KMS-11 (cell line): ENCODE measurements at regions not wholly inside any gene's neighbourhood (a gene's known extent, or its start where the extent isn't known, plus 50 kb on each side); places are given as distances from the start of the nearest gene placed in this dataset.
"Not testable (repeated sequence)": the region's sequence is repeated elsewhere in the genome, so short reads cannot be mapped to it uniquely, and the experiment has no call there.

ENCODE experiments used
- H2AFZ ChIP-seq: fragments of 200-600 bp; sonication (generic); 2 replicates; pipeline ENCODE4 v1.6.1; 2016; ENCODE audit warnings: antibody characterized with exemption, mixed run types, low read depth
- H3K27ac ChIP-seq: fragments of 200-600 bp; sonication (generic); 2 replicates; pipeline ENCODE4 v1.6.1; 2016; ENCODE audit warnings: mild to moderate bottlenecking, mixed run types
- H3K27me3 ChIP-seq: fragments of 200-600 bp; sonication (generic); 2 replicates; pipeline ENCODE4 v1.6.1; 2017; ENCODE audit warnings: mild to moderate bottlenecking, low read depth, mixed run types, moderate library complexity; ENCODE audit not compliant: insufficient read depth
- H3K36me3 ChIP-seq: fragments of 200-600 bp; sonication (generic); 2 replicates; pipeline ENCODE4 v1.6.1; 2017; ENCODE audit warnings: mild to moderate bottlenecking, mixed run types; ENCODE audit not compliant: insufficient read depth
- H3K4me1 ChIP-seq: fragments of 200-600 bp; sonication (generic); 2 replicates; pipeline ENCODE4 v1.6.1; 2016; ENCODE audit warnings: mild to moderate bottlenecking, low read depth, mixed run types; ENCODE audit not compliant: poor library complexity, severe bottlenecking
- H3K4me2 ChIP-seq: fragments of 200-600 bp; sonication (generic); 2 replicates; pipeline ENCODE4 v1.7.0; 2016; ENCODE audit warnings: mild to moderate bottlenecking, mixed run types
- H3K4me3 ChIP-seq: fragments of 200-600 bp; sonication (generic); IDR thresholded peaks from 2 replicates; pipeline ENCODE4 v1.6.1; 2017; ENCODE audit warnings: low read depth, low read length, mixed read lengths; ENCODE audit not compliant: insufficient read depth
- H3K79me2 ChIP-seq: fragments of 200-600 bp; sonication (generic); 2 replicates; pipeline ENCODE4 v1.6.1; 2016; ENCODE audit warnings: low read depth, mixed run types; ENCODE audit not compliant: insufficient read depth
- H3K9ac ChIP-seq: fragments of 200-600 bp; sonication (generic); 2 replicates; pipeline ENCODE4 v1.6.1; 2016; ENCODE audit warnings: mild to moderate bottlenecking, mixed run types
- H4K20me1 ChIP-seq: fragments of 200-600 bp; sonication (generic); 2 replicates; pipeline ENCODE4 v1.6.1; 2016; ENCODE audit warnings: mild to moderate bottlenecking, mixed run types; ENCODE audit not compliant: insufficient read depth
- TF ChIP-seq, protein P1 (sequence below): fragments of 200-600 bp; sonication (generic); conservative IDR thresholded peaks from 2 replicates; pipeline ENCODE4 v1.6.1; 2017; ENCODE audit warnings: low read depth, mild to moderate bottlenecking, antibody characterized with exemption, low read length, moderate library complexity, mixed read lengths

DNA sequence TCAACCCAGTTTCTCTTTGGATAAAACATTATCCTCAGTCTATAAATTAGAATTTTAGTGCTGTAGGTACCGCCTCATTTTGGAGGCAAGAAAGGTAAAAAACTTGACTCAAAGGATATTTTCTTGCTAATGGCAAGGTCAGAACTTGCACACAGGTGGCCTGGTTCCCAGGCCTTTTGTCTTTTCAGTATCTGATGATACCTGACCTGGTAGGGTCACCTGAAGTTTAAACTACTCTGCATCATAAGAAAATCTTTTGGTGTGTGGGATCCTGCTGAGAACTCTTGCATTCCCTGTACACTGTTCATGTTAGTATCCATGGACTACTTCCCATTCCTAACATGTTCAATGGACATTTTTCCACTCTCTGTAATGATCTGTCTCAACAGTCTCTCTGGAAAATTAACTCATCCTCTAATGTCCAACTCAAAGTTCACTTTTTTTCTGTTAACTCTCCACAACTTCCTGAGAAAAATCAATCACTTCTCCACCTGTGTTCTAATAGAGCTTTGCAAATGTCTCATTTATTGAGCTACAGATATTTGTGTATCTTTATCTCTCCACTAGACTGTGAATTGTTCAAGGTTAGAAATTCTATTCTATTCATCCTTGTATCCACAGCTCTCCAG, 317.1 kb upstream of the SOX9 start:
- no peaks in the 10 kb centered on the region for H3K27me3 ChIP-seq
- no peak overlapping the region for H2AFZ ChIP-seq
- no peak overlapping the region for H3K27ac ChIP-seq
- H3K4me2 ChIP-seq = no peak overlapping the region
- H3K4me1 ChIP-seq = no peaks in the 10 kb centered on the region
- H3K79me2 ChIP-seq = no peaks in the 10 kb centered on the region
- H4K20me1 ChIP-seq = no peaks in the 10 kb centered on the region
- no peaks in the 10 kb centered on the region for H3K36me3 ChIP-seq
- TF ChIP-seq, protein P1, sequence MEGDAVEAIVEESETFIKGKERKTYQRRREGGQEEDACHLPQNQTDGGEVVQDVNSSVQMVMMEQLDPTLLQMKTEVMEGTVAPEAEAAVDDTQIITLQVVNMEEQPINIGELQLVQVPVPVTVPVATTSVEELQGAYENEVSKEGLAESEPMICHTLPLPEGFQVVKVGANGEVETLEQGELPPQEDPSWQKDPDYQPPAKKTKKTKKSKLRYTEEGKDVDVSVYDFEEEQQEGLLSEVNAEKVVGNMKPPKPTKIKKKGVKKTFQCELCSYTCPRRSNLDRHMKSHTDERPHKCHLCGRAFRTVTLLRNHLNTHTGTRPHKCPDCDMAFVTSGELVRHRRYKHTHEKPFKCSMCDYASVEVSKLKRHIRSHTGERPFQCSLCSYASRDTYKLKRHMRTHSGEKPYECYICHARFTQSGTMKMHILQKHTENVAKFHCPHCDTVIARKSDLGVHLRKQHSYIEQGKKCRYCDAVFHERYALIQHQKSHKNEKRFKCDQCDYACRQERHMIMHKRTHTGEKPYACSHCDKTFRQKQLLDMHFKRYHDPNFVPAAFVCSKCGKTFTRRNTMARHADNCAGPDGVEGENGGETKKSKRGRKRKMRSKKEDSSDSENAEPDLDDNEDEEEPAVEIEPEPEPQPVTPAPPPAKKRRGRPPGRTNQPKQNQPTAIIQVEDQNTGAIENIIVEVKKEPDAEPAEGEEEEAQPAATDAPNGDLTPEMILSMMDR = no peak
- no peak overlapping the region for H3K4me3 ChIP-seq
- no peak overlapping the region for H3K9ac ChIP-seq

DNA sequence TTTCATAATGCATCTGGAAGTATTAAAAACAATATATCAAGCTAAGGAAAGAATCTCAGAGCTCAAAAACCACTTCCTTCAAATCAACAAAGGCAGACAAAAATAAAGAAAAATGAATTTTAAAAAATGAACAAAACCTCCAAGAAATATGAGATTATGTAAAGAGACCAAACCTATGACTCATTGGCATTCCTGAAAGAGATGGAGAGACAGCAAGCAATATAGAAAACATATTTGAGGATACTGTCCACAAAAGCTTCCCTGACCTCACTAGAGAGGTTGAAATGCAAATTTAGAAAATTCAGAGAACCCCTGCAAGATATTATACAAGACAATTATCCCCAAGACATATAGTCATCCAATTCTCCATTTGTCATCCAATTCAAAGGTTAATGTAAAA, 311.3 kb upstream of the SOX9 start:
- H3K79me2 ChIP-seq = no peaks in the 10 kb centered on the region
- H3K27ac ChIP-seq = no peak overlapping the region
- no peak overlapping the region for H3K9ac ChIP-seq
- no peaks in the 10 kb centered on the region for H3K27me3 ChIP-seq
- TF ChIP-seq, protein P1 = no peak
- no peaks in the 10 kb centered on the region for H3K36me3 ChIP-seq
- H3K4me1 ChIP-seq = no peaks in the 10 kb centered on the region
- H3K4me2 ChIP-seq = no peak overlapping the region
- H2AFZ ChIP-seq = no peak overlapping the region
- H3K4me3 ChIP-seq = no peak overlapping the region
- no peaks in the 10 kb centered on the region for H4K20me1 ChIP-seq

DNA sequence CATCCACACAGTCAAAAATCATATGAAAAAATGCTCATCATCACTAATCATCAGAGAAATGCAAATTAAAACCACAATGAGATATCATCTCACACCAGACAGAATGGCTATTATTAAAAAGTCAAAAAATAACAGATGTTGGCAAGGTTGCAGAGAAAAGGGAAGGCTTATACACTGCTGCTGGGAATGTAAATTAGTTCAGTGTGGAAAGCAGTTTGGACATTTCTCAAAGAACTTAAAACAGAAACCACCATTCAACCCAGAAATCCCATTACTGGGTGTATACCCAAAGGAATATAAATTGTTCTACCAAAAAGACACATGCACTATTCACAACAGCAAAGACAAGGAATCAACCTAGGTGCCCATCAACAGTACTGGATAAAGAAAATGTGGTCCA, 307.0 kb upstream of the SOX9 start:
- not testable (repeated sequence) for H2AFZ ChIP-seq, H3K79me2 ChIP-seq, H3K4me1 ChIP-seq, H4K20me1 ChIP-seq, H3K4me2 ChIP-seq, H3K4me3 ChIP-seq, H3K27ac ChIP-seq, H3K36me3 ChIP-seq, H3K27me3 ChIP-seq, H3K9ac ChIP-seq

DNA sequence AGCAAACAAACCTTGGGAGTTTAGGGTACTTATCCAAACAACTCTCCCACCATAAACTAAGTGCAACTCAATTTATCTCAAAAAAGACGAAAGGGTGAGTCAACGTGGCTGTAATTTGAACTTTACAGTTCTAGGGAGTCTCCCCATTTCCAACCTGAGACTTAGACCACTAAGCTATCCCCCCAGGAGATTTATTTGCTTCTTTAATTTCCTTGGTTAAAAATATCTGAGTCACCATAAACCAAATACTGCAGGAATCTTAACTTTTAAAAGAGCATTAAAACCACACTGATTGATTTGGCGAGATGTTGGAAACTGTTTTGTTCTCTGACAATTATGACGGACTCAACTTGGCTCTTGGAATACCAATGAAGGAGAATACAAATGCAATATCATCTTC, 299.3 kb upstream of the SOX9 start:
- TF ChIP-seq, protein P1 = no peak
- Histone ChIP-seq H4K20me1 (no peaks in the 10 kb centered on the region), H3K4me3 (no peak overlapping the region), H3K9ac (no peak overlapping the region), H3K27ac (no peak overlapping the region), H3K4me2 (no peak overlapping the region), H3K4me1 (no peaks in the 10 kb centered on the region), H2AFZ (no peak overlapping the region), H3K79me2 (no peaks in the 10 kb centered on the region), H3K36me3 (no peaks in the 10 kb centered on the region), H3K27me3 (no peaks in the 10 kb centered on the region)

DNA sequence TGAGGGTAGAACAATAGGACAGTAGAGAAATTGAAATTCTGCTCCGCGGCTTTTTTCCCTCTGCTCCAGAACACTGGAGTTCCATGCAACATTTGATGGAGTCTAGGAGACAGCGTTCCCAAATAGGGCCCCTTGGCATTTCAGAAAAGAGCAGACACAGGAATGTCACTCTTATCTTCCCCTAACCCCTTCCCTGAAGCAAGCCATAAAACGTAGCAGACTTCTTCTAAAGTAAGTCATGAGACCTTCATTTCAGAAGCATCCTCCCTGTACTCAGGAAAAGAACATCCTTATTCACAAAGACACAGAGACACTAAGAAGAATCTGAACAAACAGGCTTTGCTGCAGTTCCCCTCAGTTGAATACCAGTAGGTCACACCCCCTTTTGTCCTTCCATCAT, 296.1 kb upstream of the SOX9 start:
- H3K4me2 ChIP-seq = no peak overlapping the region
- H3K9ac ChIP-seq = no peak overlapping the region
- no peaks in the 10 kb centered on the region for H3K79me2 ChIP-seq
- no peak overlapping the region for H3K27ac ChIP-seq
- no peaks in the 10 kb centered on the region for H3K36me3 ChIP-seq
- no peaks in the 10 kb centered on the region for H3K4me1 ChIP-seq
- TF ChIP-seq, protein P1 = no peak
- H4K20me1 ChIP-seq = no peaks in the 10 kb centered on the region
- no peak overlapping the region for H2AFZ ChIP-seq
- no peak overlapping the region for H3K4me3 ChIP-seq
- no peaks in the 10 kb centered on the region for H3K27me3 ChIP-seq
